Calu3 (cell line): ENCODE measurements at regions not wholly inside any gene's neighbourhood (a gene's known extent, or its start where the extent isn't known, plus 50 kb on each side); places are given as distances from the start of the nearest gene placed in this dataset.

ENCODE experiments used
- BruUV-seq: library from RNA; stranded (reverse); fragments of 400-500 nt; replicated peaks from 2 replicates; lab custom pipeline; 2021; lab: Mats Ljungman, UMichigan
- CTCF ChIA-PET: fragments of 300-600 bp; sonication (Branson Sonifier 250); formaldehyde crosslinking; loops from one replicate; lab custom pipeline; 2022; ENCODE audit warnings: antibody characterized with exemption; lab: Charles Lee
- DNase-seq: peaks from one replicate; pipeline ENCODE4 v3.0.0; 2022
- H3K27ac Mint-ChIP-seq: one replicate; pipeline ENCODE4 v1.8.0; 2022; ENCODE audit warnings: mixed read lengths; ENCODE audit not compliant: unreplicated experiment
- H3K27me3 Mint-ChIP-seq: one replicate; pipeline ENCODE4 v1.8.0; 2022; ENCODE audit warnings: mixed read lengths; ENCODE audit not compliant: unreplicated experiment
- H3K36me3 Mint-ChIP-seq: one replicate; pipeline ENCODE4 v1.8.0; 2022; ENCODE audit warnings: mild to moderate bottlenecking, moderate library complexity, mixed read lengths; ENCODE audit not compliant: insufficient read depth, unreplicated experiment
- H3K4me1 Mint-ChIP-seq: one replicate; pipeline ENCODE4 v1.8.0; 2022; ENCODE audit warnings: mild to moderate bottlenecking, low read depth, mixed read lengths; ENCODE audit not compliant: unreplicated experiment
- H3K4me3 Mint-ChIP-seq: one replicate; pipeline ENCODE4 v1.8.0; 2022; ENCODE audit warnings: mild to moderate bottlenecking, low read depth, moderate library complexity, mixed read lengths; ENCODE audit not compliant: unreplicated experiment
- H3K9me3 Mint-ChIP-seq: one replicate; pipeline ENCODE4 v1.8.0; 2022; ENCODE audit warnings: low read depth, mixed read lengths; ENCODE audit not compliant: unreplicated experiment
- CTCF ChIP-seq: fragments of 200-600 bp; IDR thresholded peaks from one replicate; pipeline ENCODE4 v1.8.0; 2022; ENCODE audit warnings: antibody characterized with exemption; ENCODE audit not compliant: unreplicated experiment
- intact Hi-C: fragments of 100-400 bp; cut with micrococcal nuclease; formaldehyde crosslinking; loops from one replicate; pipeline ENCODE4 v1.10.0; 2022; ENCODE audit not compliant: unreplicated experiment

GRCh38 chr16:79848719-79849118 lies 248.2 kb upstream of the MAF start:
- DNase-seq, result no peak
- Mint-ChIP-seq H3K27me3 (peaks cover 8% of the 10 kb centered on the region), H3K9me3 (peaks cover 6% of the 10 kb centered on the region), H3K36me3 (no peaks in the 10 kb centered on the region), H3K27ac (no peak overlapping the region), H3K4me1 (no peaks in the 10 kb centered on the region), H3K4me3 (no peak overlapping the region)
- intact Hi-C loops, result no loop called here
- no TSS peak for BruUV-seq
- no peak for TF ChIP-seq CTCF
- CTCF ChIA-PET, result no interaction called here

- intact Hi-C loops, result no loop called here
- CTCF ChIA-PET, result no interaction called here
- BruUV-seq, result no TSS peak
- Mint-ChIP-seq H3K36me3 (no peaks in the 10 kb centered on the region), H3K27me3 (peaks cover 8% of the 10 kb centered on the region), H3K27ac (no peak overlapping the region), H3K9me3 (peaks cover 6% of the 10 kb centered on the region), H3K4me3 (no peak overlapping the region), H3K4me1 (no peaks in the 10 kb centered on the region)
- no peak for TF ChIP-seq CTCF
- no peak for DNase-seq
Observed at GRCh38 chr16:79847569-79847968, 247.0 kb upstream of the MAF start.

- CTCF ChIA-PET, result no interaction called here
- no peaks in the 10 kb centered on the region for H3K4me1 Mint-ChIP-seq
- H3K27me3 Mint-ChIP-seq, result peaks cover 8% of the 10 kb centered on the region
- no peak for TF ChIP-seq CTCF
- no peaks in the 10 kb centered on the region for H3K36me3 Mint-ChIP-seq
- H3K9me3 Mint-ChIP-seq, result peaks cover 6% of the 10 kb centered on the region
- no peak for DNase-seq
- no TSS peak for BruUV-seq
- H3K27ac Mint-ChIP-seq, result no peak overlapping the region
- no peak overlapping the region for H3K4me3 Mint-ChIP-seq
- intact Hi-C loops, result no loop called here
Observed at GRCh38 chr16:79847101-79847500, 246.6 kb upstream of the MAF start.

- no TSS peak for BruUV-seq
- no peak overlapping the region for H3K27ac Mint-ChIP-seq
- intact Hi-C loops, result no loop called here
- no peaks in the 10 kb centered on the region for H3K4me1 Mint-ChIP-seq
- CTCF ChIA-PET, result no interaction called here
- H3K9me3 Mint-ChIP-seq, result peaks cover 3% of the 10 kb centered on the region
- H3K4me3 Mint-ChIP-seq, result no peak overlapping the region
- TF ChIP-seq CTCF, result no peak
- H3K27me3 Mint-ChIP-seq, result peaks cover 8% of the 10 kb centered on the region
- DNase-seq, result no peak
- H3K36me3 Mint-ChIP-seq, result no peaks in the 10 kb centered on the region
Observed at GRCh38 chr16:79845734-79846135, 245.2 kb upstream of the MAF start.
